Fibroblast of gingiva (primary cell): ENCODE measurements at regions not wholly inside any gene's neighbourhood (a gene's known extent, or its start where the extent isn't known, plus 50 kb on each side); places are given as distances from the start of the nearest gene placed in this dataset.
"Not testable (repeated sequence)": the region's sequence is repeated elsewhere in the genome, so short reads cannot be mapped to it uniquely, and the experiment has no call there.

Experiments
- DNase-seq: peaks from one replicate; pipeline ENCODE4 v3.0.0-alpha.2; 2011; ENCODE audit warnings: low read depth

DNA sequence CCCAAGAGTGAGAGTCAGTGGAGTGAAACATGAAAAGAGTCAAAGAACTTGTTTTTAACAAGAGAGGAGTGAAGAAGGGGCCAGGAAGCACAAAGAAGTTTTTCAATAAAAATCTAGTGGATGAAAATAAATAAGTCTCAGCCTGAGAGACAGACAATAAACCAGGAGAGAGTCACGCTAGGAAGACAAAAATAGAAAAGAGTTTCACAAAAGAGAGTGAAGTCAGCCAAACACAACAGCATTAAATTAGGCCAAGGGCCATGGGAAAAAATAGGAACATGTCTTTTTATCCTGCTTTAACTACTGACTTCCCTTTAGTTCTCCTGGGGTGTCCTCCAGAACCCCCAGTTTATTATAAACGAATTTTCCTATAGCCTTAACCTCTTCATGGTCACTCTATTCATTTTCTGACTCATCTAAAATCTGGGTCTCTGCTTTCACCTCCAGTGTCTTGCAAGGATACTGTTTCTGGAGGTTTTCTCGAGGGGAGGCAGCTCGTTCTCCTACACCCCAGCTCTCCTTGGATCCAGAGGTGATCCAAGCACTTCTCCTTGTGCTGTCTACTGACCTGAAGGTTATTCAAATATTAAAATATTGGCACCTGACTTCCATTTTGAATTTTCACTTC, 571.5 kb upstream of the PPP2R3A start:
- no peak for DNase-seq

DNA sequence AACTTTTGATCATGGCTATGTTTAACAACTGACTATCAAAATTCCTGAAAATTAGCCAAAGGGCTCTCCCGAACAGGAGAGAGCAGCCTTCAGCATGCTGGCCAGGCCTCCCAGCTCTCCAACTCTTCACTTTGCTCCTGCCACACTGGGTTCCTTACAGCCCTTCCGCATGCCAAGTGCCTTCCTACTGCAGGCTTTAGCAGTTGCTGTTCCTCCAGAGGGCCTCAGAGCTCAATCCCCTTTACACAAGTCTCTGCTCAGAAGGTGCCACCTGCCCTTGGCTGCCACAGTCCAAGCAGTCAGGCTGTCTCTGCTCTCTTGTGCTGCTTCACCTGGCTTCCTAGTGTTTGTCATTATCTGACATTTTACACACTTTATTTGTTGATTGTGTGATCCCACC, 553.1 kb upstream of the PPP2R3A start:
- no peak for DNase-seq

DNA sequence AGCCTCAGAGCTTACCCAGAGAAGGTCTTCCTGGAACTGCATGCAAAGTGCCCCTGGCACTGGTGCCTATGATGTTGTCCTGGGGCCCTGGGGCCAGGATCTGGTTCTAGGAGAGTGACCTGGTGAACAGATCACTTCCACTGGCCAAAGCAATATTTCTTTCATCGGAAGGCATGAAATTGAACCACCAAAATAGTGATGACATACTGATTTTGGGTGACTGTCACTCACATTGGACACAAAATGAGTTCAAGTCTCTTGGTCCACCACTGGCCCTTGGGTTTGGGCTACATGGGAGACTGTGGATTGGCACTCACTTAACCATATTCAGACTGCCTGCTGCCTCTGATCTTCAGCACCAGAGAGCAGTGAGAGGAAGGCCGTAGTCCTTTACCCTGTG, 549.3 kb upstream of the PPP2R3A start:
- DNase-seq, result no peak

DNA sequence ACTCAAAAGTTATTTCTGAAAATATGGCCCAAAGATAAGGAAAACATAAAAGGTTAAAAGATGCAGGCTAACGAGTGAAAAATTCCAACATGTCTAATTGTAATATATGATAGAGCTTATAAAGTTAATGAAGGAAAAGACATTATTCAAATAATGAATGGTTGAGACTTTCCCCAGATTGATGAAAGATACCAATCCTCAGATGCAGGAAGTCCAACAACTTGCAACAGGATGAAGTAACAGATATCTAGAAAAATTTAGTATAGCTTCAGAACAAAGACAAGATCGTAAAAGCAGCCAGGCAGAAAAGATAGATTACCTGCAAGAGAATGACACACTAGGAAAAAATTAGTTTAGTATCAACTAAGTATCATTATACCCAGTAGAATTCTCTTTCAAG, 546.4 kb upstream of the PPP2R3A start:
- no peak for DNase-seq

DNA sequence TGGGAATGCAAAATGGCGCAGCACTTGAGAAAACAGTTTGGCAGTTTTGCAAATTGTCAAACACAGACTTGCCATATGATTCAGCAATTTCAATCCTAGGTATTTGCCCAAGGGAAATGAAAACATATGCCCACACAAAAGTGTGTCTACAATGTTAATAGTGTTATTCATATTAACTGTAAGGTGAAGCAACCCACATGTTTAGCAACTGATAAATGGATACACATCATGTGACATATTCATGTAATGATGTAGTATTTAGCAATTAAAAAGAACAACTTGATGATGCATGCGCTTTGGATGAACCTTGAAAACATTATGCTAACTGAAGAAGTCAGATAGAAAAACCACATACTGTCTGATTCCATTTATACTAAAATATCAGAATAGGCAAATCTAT, 539.0 kb upstream of the PPP2R3A start:
- no peak for DNase-seq

DNA sequence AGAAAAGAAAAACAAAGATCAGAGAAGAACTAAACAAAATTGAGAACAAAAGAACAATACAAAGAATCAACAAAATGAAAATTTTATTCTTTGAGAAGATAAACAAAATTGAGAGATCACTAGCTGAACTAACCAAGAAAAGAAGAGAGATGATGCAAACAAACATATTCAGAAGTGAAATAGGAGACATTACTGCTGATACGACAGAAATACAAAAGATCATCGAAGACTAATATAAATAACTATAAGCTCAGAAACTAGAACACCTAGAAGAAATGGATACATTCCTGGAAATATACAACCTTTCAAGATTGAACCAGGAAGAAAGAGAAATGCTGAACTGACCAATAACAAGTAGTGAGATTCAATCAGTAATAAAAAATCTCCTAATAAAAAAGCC, 533.1 kb upstream of the PPP2R3A start:
- no peak for DNase-seq

DNA sequence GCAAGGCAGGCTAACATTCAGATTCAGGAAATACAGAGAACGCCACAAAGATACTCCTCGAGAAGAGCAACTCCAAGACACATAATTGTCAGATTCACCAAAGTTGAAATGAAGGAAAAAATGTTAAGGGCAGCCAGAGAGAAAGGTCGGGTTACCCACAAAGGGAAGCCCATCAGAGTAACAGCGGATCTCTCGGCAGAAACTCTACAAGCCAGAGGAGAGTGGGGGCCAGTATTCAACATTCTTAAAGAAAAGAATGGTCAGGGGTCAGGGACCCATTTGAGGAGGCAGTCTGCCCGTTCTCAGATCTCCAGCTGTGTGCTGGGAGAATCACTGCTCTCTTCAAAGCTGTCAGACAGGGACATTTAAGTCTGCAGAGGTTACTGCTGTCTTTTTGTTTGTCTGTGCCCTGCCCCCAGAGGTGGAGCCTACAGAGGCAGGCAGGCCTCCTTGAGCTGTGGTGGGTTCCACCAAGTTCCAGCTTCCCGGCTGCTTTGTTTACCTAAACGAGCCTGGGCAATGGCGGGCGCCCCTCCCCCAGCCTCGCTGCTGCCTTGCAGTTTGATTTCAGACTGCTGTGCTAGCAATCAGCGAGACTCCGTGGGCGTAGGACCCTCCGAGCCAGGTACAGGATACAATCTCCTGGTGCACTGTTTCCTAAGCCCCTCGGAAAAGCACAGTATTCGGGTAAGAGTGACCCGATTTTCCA, 526.5 kb upstream of the PPP2R3A start:
- not testable (repeated sequence) for DNase-seq

DNA sequence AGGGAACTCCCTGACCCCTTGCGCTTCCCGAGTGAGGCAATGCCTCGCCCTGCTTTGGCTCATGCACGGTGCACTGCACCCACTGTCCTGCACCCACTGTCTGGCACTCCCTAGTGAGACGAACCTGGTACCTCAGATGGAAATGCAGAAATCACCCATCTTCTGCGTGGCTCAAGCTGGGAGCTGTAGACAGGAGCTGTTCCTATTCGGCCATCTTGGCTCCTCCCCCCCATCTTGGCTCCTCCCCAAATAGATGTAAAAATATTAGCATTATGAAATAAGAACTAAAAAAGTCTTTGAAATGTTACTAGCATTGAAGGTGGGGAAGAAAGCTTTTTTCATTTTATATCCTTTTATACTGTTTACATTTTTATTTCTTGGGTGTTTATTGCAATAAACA, 525.9 kb upstream of the PPP2R3A start:
- DNase-seq, result not testable (repeated sequence)

DNA sequence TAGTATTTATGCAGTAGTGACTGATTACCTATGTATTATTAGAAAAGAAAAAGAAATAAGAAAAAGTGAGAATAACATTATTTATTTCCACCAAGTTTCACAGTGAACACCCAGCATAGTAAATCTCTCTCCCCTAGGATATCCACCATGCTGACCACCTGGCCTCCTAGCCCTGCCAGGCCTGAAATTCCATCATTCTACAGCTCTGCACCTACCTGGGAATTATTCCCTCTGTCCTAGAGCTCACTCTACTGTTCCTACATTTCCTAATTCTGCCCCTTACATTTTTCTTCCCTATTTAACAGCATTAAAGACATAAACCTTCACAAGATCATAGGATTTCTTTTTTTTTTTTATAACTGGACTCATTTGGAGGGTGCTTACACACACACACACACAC, 525.3 kb upstream of the PPP2R3A start:
- DNase-seq, result no peak

DNA sequence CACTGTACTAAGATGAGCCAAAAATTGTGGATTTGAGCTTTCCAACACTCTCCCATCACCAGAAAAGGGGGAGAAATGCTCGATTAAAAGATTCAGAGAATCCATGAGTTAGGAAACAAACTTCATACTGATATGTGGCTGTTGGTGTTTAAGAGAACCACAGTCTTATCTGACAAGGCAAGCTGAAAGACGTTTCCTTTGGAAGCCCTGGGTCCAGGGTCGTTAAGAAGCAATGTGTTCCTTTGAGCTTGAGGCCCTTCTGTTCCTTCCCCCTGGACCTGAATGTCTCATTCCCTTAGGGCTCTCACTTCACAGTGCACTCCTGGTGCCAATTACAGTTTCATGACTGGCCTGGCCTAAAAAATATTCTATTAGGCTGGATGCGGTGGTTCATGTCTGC, 524.8 kb upstream of the PPP2R3A start:
- DNase-seq, result no peak

DNA sequence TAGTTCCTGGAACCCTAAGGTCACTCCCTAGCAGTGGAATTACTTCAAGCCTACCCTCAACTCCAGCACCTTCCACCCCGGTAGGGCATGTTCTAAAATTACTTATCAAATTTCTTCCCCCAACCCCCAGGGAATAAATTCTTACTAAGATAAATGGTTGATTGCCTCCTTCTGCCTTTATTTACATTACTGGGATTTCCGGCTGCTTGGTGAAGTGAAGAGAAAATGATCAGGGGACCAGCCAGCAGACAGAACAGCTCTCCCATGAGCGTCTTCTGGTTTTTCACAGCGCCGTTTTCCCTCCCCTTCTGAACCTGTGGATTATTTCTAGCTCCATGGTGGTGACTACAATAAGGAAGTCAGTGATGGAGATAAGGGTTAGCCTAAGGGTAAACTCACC, 521.5 kb upstream of the PPP2R3A start:
- no peak for DNase-seq

DNA sequence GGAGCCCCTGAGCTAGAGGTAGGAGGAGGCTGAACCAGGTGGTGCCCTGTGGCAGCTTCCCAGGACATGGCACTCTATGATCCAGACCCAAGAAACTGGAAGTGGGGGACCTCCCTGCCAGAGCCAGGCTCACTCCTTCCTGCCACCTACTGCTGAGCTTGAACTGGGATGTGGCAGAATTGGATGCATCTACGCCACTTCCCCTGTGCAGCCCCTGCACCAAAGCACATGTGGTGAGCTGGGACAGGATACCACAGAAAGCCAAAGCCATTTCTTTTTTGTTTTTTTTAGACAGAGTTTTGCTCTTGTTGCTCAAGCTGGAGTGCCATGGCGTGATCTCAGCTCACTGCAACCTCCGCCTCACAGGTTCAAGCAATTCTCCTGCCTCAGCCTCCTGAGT, 518.0 kb upstream of the PPP2R3A start:
- no peak for DNase-seq

DNA sequence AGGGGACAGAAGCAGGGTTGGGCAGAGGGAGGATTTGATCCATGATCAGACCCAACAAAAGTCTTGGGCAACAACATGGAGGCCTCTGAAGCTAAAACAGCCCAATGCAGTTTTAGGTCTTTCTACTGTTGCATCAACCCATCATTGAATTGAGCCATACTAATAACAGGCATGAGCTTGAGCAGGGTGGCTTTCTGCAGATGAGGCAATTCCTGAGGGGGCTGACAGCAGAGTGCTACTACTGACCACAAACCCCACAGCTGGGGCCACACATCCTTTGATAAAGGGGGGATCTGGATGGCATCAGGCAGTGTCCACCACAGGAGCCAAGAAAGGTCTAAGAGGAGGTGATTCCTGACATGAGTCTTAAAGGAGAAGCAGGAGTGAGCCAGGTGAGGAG, 517.0 kb upstream of the PPP2R3A start:
- no peak for DNase-seq

DNA sequence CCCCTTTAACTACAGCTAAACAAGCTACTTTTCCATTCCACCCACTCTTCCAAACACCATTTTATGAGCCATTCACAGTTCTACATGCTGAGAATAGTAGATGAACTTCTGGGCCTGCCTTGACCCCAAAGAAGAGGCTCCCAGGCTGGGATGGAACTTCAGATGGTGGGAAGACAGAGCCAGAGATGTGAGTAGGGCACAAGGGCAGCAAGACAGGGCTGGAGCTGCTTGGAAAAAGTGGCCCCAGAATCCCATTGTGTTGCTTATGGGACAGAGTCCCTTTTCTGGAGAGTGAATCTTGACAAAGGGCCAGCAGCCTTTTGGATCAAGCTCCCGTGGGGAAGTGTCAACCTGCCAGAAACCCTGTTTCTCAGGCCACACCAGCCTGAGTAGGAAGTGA, 516.5 kb upstream of the PPP2R3A start:
- DNase-seq, result no peak

DNA sequence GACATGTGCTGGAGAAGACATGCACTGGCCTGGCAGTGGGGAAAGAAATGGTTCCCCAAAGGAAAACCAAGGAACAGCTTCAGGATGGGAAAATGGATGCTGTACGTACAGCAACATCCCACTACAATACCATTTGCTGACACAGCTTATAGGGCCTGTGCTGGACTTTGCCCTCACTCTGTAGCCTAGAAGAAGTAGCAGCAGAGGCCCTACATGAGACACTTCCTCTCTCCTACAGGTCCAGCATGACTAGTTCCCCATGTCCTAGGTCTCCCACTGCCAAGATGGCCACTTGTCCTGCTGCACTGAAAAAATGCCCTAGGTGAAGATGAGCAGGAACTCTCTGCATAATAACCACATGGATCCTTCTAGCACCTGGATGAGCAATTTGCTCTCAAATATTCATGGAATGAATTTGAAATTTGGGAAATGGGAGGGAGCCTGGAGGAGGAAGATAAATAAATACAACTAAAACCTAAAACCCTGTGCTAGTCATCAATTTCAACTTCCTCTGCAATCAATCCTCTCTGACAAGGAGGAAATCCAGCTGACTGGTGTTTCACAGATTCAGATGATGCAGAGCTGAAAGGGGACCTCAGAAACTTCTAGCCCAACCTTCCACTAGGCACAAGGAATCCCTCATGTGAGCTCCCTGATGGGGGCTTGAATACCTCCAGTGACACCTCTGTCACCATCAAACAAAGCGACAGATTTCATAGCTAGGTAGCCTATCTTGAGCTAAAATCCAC, 514.3 kb upstream of the PPP2R3A start:
- DNase-seq, result no peak

DNA sequence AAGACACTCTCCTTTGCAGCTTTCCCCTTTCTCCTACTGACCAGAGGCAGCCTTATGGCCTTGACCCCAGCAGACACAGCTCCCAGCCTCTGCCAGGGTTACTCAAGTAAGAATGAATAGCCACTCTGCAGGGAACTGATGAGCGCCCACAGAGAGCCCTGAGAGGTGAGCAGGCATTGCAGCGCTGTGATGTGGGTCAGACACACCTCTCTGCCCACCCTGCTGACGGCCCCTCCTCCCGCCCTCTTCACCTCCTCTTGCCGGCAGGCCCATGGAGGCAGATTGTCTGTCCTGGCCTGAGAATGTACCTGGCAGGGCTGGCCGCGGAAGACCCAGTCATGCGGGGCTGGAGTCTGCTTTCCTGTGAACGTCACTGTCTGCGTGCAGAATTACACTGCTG, 512.6 kb upstream of the PPP2R3A start:
- DNase-seq, result no peak

DNA sequence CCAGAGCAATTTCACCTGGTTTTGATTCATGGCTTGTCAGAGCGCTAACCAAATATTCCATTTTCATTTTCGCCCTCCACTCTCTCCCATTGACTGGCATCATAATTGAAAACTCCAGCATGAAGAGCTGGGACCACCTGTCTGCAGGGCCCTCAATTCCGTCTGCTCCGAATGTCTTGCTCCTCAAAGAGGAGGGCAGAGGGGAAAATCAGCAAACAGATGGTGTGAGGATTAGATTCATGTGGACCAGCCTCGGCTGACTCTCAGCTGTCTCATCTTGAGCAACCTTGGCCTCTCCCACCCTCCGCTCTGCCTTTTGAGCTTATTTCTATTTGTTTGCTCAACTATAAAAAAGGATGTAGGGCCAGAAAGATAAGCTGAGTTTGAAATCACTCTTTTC, 512.2 kb upstream of the PPP2R3A start:
- DNase-seq, result no peak

DNA sequence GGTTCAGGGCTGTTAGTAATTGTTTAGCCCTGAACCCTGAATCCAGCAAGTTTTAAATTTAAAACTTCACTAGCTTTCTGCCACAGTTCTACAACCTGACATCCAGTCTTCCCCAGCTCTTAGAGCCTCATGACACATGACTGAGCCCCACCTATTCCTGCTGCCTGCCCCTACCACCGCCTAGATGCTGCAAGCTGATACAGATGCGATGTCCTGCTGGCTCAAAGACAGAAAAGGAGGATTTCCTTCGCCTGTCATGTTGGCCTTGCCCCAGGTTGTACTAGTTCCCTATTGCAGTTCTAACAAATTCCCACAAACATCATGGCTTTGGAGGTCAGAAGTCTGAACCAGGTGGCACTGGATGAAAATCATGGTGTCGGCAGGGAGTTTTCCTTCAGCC, 510.6 kb upstream of the PPP2R3A start:
- DNase-seq, result no peak

DNA sequence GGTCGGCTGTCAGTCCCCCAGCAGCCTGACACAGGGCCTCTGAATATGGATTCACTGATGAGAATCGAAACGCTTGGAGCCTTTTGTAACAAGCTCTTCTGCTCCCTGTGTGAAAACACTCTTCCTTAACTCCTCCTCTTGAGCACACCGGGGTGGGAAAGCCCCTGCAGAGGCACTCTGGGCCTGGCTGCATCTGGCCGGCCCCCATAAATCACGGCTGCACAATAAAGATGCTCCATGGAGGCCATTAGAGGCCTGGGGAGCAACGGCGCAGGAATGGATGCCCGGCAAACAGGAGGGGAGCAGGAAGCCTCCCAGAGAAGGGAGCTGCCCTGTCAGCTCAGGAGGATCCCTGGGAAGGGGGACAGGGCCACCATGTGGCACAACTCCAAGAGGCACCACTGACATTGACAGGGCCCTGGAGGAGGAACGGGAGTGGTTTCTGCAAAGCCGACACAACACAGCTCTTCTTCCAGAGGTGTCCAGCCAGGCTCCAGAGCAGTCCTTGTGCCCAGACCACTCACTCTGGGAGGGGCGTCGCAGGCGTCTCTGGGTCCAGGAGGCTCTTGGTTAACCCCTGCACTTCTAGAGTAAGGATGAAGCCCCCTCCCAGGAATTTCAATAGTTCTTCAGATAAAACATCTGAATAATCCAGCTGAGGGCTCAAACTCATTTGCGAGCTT, 509.3 kb upstream of the PPP2R3A start:
- no peak for DNase-seq

DNA sequence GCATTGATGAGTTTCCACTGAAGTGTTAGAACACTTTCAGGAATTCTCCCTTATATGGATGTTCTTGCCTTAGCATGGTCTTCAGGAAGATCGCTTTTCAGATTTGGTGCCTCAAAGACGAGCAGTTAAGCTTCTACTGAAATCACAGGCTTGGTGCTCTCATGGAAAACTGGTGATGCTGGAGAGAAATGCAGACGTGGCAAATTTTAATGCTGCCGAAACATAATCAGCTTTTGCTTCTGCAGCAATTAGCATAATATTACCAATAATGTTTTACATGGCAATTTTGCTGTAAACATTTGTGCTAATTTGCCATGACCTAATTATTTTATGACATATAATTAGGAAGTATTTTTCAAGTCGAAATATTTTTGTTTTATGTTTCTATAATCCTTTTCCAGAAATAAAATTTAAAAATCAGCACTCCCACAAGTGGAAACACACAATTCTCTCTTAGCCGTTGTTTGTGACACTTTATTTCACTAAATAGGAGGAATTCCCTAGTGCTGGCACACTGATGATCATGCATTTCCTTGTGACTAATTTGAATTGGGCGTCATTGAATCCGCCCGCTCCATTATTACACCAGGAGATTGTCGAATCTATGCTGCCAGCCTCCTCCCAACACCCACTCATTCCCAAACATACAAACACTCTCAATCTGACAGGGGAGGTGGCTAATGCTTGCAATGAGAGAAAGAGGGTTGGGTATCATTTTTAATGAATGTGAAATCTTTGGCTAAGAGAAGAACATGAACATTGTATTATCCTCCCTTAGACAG, 506.8 kb upstream of the PPP2R3A start:
- DNase-seq, result no peak

DNA sequence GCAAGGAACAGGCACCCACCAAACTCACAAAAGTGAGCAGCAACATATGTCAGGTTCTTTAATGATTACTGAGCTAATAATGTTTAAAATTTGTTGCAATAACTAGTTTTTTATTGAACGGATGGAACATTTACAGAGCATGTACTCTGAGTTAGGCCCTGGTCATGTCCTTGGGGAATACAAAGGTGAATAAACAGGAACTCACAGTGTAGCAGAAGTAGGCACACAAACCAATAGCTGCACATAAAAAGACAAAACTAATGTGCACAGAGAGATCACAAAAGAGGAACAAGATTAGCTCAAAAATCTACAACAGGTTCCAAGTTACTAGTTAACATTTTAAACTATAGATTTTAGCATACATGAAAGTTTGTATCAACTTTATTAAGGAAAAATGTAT, 505.3 kb upstream of the PPP2R3A start:
- no peak for DNase-seq

DNA sequence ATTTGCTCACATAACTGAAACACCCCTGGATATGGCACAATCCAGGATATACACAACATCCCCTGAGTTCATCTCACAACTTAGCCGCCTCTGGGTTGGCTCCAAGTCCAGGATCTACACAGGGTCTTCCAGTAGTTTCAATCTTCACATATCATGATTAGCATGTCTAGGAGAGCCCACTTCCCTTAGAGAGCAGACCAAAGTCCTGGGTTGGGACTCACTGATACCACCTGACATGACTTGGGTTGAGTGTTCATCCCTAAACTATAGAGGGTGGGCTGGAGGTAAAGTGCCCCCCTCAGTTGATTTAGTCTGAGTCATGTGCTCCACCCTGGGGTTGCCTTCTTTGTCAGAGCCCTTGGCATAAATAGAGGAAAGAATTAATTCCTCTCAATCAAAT, 493.6 kb upstream of the PPP2R3A start:
- DNase-seq, result no peak
